HG03354 (cell line): ENCODE measurements at regions not wholly inside any gene's neighbourhood (a gene's known extent, or its start where the extent isn't known, plus 50 kb on each side); places are given as distances from the start of the nearest gene placed in this dataset.

Experiments used
- ATAC-seq: cut with Tn5 transposase; IDR thresholded peaks from one replicate; pipeline ENCODE4 v1.9.1; 2021; ENCODE audit warnings: mild to moderate bottlenecking; ENCODE audit not compliant: unreplicated experiment, poor library complexity, severe bottlenecking

DNA sequence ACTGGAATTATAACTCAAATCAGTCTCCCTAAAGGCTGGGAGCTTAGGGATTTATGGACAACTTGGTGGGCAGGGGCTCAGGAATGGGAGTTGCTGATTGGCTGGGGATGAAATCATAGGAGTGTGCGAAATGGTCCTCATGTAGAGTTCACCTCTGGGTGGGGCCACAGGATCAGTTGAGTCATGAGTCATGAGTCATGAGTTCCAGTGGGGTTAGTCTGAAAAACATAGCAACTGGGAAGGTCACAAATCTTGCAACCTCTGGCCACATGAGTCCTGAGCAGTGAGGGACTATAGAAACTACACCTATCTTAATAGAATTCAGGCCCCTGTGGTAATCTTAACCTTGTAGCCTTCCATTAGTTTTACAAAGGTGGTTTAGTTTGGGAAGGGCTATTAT is 383.3 kb downstream of the RBM43 start:
- ATAC-seq: no peak

GRCh38 chr2:150876251-150876950 is 385.3 kb downstream of the RBM43 start:
- ATAC-seq: no peak

DNA sequence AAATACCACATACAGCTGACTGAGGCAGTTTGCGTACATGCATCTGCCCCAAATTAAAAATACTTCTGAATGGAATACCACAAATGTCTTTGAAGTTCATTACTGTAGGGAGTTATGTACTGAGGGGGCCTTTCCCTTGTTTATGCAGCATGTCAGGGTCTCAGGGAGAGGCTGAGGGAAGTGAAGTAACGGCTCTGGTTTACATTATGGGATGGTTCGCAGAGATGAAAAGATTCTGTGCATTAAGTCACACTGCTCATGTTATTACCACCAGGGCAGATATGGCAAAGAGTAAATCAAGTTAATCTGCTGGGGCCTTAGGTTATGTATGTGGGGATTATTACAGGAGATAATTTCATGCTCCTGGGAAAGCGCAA is 385.9 kb upstream of the RND3 start:
- no peak for ATAC-seq

DNA sequence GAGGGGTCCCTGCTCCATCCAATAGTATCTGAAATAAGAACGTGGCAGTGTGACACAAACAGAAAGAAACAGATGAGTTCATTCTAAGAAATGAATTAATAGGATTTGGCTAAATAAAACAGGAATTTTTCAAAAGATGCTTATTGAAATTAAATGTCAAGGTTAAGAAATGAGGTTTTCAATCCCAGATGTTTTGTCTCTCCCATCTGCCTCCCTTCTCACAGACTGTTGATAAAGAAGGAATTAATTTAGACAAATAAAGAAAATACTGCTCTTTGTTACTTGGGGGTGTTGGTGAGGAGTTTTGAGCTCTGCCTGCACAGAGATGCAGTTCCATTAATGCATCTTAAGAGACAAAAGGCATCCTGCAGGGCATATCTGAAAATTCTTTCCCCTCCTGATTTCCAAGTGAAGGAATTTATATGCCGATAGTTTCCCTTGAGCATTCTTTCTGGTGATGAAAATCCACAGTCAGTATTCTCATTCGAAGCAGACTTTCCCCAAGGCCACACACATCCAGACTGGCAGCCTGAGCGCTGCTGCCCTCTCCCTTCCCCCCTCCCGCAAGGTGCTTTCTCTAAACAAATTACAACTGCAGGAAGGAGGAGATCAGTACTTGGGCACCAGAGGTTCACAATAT is 385.4 kb upstream of the RND3 start:
- ATAC-seq: no peak

DNA sequence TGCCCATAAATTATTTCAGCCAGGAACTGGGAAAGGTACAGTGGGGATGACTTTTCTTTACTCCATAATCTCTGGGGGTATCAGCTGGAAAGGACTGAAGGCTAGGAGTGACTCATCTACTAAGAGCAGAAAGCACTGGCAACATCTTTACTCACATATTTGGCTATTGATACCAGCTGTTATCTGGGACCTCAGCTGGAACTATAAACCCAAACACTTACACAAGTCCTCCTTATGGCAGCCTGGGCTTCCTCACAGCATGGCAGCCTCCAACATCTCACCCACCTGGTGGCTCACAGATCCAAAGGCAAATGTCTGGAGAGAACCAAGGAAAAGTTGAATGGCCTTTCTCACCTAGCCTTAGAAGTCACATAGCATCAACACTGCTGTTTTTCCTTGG is 379.0 kb upstream of the RND3 start:
- no peak for ATAC-seq

GRCh38 chr2:150863691-150864090 is 376.2 kb upstream of the RND3 start:
- ATAC-seq: no peak

DNA sequence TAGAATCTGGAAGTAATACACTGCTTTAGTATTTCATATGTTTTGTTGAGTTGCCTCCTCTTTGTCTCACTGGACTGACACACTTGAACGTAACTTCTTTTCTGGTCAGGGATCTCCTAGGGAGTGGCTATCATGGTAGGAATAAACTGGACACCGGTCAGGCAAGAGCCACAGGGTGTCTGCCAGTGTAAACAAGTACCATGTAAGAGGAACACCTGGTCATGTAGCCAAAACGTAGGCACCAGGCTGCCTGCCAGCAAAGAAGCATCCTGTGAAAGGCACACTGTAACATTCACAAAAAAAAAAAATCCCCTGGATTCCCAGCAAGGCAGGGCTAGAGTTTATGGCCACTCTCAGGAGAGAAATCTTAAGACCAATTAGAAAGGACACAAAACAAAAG is 372.8 kb upstream of the RND3 start:
- ATAC-seq: no peak

GRCh38 chr2:150859877-150860276 is 372.4 kb upstream of the RND3 start:
- ATAC-seq: no peak

- no peak for ATAC-seq
Observed at GRCh38 chr2:150859162-150859561, 371.7 kb upstream of the RND3 start.

DNA sequence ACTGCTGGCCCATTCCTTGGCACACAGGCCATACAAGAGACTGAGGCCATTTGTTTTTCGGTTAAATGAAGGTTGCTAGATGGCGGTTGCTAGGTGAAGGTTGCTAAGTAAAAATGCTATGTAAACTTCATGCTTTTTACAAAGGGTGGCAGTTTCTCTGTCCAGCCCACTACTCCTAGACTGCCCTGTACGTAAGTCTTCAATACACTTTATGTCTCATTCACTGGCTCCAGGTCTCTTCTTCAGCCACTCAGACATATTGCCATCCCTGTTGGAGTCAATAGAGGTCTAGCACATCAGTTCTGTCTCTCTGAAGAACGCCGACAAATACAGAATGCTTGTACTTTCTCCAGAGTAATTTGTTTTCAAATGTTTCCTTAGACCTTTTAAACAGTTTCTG is 370.9 kb upstream of the RND3 start:
- ATAC-seq: no peak

DNA sequence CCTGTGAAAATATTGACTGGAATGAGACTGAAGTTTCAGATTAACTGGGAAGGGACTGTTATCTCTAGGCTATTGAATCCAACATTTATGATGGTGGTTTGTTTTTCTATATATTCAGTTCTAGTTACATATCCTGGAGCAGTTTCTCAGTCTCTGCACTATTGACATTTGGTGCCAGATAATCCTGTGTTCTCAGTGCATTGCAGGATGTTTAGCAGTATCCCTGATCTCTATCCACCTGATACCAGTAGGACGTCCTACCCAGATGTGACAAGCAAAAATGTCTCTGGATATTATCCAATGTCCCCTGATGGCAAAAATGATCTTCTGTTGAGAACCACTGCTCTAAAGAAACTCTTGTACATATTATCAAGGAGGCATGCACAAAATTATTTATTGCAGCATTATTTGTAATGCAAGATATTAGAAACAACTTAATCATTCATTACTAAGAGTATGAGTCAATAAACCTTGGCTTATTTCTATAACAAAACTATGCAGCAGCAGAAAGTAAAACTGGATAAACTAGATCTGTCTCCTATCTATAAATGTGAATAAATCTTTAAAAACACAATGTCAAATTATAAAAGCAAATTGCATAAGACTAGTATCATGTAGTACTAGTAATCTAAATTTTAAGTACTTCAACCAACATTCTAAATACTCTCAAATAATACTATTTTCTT is 369.3 kb upstream of the RND3 start:
- ATAC-seq: no peak

DNA sequence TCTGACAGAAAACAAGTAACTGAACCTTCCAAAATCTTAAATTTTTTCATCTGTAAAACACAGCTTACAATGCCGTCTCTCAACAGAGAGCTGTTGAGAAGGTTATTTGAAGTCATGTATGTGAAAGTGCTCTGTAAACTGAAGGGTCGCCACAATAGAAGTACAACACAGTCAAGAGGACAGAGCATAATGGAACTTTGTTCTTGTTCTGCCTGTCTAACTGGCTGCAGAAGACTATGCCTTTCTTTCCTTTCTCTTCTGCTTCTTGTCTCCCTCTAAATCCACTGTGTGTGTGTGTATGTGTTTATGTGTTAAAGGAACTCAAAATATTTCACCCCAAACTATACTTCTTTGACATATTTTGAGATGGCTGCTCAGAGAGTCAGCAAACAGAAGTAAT is 365.8 kb upstream of the RND3 start:
- no peak for ATAC-seq

DNA sequence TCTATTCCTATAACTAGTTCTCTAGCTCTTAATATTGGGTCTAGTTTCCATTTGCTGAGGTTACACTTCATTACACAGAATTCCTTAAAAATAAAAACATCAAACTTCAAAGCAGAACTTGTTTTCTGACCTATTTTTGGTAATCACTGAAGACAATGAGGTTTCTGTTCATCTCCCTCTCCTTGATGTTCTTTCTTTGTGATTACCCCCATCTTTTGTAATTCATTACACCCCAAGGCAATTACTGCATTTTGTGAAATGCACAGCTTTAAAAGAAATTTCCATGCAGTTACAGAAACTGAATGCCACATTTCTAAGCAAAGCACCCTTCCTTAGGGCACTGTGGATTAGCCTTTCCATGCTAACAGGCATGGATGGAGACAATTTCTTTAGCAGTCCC is 363.2 kb upstream of the RND3 start:
- ATAC-seq: no peak

DNA sequence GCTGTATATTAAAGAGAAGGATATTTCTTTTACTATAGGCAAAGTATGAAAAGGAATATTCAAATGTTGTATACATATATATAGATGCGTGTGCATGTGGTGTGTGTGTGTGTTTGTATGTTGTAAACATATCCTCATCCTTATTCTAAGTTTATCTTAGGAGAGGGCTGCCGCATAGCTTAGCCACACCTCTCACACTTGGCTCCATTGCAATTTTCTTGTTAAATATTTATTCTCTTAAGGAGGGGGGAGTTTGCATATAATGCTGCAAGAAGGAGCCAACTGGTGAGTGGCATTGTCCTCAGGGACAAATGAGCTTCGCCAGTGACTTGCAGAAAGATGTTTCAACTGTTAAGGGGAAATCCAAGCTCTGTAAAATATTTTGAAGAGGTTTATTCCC is 360.1 kb upstream of the RND3 start:
- no peak for ATAC-seq

- no peak for ATAC-seq
Observed at GRCh38 chr2:150846691-150847090, 359.2 kb upstream of the RND3 start.

- ATAC-seq: no peak
Observed at GRCh38 chr2:150832686-150833085, 345.2 kb upstream of the RND3 start.

DNA sequence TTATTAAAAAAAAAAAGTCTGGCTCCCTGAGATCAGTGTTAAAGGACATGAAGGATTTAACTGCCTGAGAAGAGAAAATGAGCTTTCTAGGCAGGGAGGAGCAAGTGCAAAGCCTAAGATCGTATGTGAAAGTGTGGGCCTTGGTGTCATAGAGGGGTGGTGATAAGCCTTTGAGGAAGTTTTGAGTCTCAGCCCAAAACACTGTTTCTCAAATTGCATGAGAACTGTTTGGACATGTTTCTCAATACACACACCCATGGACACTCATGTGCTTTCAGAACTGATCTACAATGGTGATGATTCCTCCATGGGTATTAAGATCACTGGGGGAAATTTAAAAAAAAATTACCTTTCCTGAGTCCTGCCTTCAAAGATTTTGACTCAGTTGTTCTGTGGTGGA is 336.7 kb upstream of the RND3 start:
- no peak for ATAC-seq

DNA sequence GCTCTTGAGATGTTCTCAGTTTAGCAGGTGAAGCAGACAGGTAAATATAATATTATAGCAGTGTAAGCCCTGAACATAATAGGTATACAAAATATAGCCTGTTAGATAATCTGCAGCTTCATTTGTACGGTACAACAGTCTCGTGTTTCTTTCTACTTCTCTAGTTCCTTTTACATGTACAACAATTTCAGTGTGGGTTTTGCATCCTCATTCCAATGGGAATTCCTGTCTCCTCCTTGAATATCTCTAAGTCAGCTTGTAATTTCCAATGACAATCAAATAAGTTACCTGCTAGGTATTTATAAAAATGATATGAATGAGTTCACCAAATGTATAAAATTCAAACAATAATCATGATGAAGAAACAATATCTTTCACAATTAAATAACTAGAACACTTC is 330.0 kb upstream of the RND3 start:
- no peak for ATAC-seq

DNA sequence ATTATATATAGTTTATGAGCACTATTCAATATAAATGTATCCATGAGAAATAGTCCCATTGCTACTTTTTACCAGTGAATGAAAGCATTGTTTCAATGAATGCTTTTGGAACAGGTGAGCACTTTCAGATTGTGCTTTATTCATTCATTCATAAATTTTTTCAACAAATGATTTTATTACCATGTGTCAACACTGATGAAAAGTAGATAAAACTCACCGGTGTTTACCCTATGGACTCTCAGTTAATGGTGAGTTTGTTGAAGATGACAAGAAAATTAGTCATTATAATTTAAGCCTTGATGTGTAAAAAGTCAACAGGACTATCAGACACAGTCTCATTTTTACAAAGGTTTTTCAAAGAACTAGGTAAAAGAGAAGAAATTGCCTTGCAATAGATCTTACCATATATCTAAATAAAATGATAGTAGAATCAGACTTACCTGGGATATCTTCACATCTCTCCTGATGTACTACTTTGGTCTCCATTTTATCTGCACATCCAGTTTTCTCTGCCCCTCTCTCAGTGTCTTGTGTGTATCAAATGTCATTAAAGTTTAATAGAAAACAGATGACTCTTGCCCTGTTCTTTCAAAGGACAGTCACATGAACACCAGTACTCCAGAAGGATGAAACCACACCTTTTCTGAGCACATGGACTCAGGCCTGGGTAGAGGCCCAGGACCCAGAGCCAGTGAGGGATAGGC is 325.3 kb upstream of the RND3 start:
- ATAC-seq: no peak

DNA sequence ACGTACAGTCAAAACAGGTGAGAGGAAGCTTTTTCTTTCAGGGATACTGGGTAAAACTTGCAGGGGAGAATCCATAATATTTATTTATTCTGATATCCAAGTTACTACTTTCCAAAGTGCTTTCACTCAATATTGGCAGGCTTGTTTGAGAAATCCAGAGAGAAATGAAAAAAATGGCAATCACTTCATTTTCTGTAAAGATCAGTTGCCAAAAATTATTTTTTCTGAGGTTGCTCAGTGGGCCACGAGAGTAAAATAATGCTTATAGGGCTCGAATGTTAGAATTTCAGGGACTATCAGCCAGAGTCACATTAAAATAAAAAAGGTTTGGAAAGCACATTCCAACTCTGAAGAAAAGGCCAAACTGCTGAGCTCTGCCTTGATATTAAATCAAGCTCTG is 324.6 kb upstream of the RND3 start:
- ATAC-seq: no peak
